A549 (cell line): ENCODE measurements at regions not wholly inside any gene's neighbourhood (a gene's known extent, or its start where the extent isn't known, plus 50 kb on each side); places are given as distances from the start of the nearest gene placed in this dataset.

Experiments used
- EHF ChIP-seq: fragments of 250-450 bp; sonication (Bioruptor Pico); IDR thresholded peaks from 2 replicates; pipeline ENCODE4 v1.5.0; 2020; ENCODE audit warnings: mild to moderate bottlenecking
- EHMT2 ChIP-seq: fragments of 200-600 bp; sonication (generic); IDR thresholded peaks from 2 replicates; pipeline ENCODE4 v1.6.1; 2016; ENCODE audit warnings: antibody characterized with exemption, low read depth, mild to moderate bottlenecking, moderate library complexity
- FOSL2 ChIP-seq, 2 experiments: fragments of 450-650 bp in 1 of 2; fragments of >200 bp in 1 of 2; sonication (Bioruptor Twin) in 1 of 2; formaldehyde crosslinking; IDR thresholded peaks; 2 replicates each; pipeline versions ENCODE4 v1.5.0 to v1.6.1; 2016 to 2020; ENCODE audit warnings: mild to moderate bottlenecking in 1 of 2, moderate library complexity in 1 of 2
- POLR2A ChIP-seq: IDR thresholded peaks from 2 replicates; pipeline ENCODE4 v1.6.1; 2012; ENCODE audit warnings: mild to moderate bottlenecking, low read length
- RFX5 ChIP-seq: fragments of 450-650 bp; IDR thresholded peaks from 2 replicates; pipeline ENCODE4 v1.7.1; 2014; ENCODE audit warnings: antibody characterized with exemption, mild to moderate bottlenecking, moderate library complexity
- SREBF2 ChIP-seq: fragments of 450-650 bp; IDR thresholded peaks from 2 replicates; pipeline ENCODE4 v1.6.1; 2014; ENCODE audit warnings: mild to moderate bottlenecking, moderate library complexity
- TF ChIP-seq, protein P1 (sequence below): fragments of 450-650 bp; IDR thresholded peaks from 2 replicates; pipeline ENCODE4 v1.6.1; 2014; ENCODE audit warnings: antibody characterized with exemption
- TF ChIP-seq, protein P2 (sequence below): fragments of >200 bp; sonication (Bioruptor Twin); formaldehyde crosslinking; IDR thresholded peaks from 3 replicates; pipeline ENCODE4 v1.5.1; 2016
- TF ChIP-seq, protein P3 (sequence below): fragments of 200-600 bp; sonication (generic); IDR thresholded peaks from 2 replicates; pipeline ENCODE4 v1.6.1; 2016; ENCODE audit warnings: antibody characterized with exemption, mild to moderate bottlenecking, moderate library complexity

DNA sequence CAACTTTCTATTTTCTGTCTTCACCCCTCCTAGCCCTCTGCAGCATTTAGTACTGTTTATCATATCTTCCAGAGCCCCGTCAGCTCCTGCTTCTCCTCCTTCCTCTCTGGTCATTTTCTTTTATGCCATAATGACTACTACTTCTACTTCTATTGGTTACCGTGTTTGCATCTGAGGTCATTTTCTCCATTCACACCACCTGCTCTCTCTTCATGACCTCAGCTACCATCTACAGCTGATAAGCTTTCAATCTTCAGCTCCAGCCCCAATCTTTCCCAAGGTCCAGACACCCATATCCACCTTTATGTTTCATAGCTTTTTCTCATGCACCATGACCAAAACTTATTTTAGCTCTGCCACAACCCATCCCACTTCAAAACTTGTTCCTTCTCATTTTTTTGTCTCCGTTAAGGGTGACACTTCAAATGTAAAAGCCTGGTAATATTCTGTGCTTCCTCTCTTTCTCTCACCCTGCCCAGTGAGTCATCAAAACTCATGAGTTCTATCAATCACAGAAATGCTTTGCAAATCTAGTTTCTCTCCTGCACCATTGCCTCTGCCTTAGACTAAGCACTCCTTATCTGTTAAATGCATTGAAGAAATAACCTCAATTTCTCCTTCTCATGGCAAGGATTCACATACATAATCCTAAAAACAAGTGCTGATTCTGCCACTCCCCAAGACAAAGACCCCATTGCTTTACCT lies 71.3 kb upstream of the IQCM start:
- TF ChIP-seq RFX5, result no peak
- TF ChIP-seq, protein P1, sequence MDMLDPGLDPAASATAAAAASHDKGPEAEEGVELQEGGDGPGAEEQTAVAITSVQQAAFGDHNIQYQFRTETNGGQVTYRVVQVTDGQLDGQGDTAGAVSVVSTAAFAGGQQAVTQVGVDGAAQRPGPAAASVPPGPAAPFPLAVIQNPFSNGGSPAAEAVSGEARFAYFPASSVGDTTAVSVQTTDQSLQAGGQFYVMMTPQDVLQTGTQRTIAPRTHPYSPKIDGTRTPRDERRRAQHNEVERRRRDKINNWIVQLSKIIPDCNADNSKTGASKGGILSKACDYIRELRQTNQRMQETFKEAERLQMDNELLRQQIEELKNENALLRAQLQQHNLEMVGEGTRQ, result no peak
- no peak for TF ChIP-seq SREBF2
- no peak for TF ChIP-seq POLR2A
- no peak for TF ChIP-seq FOSL2 (IDR thresholded peaks at IDR 0.05)
- TF ChIP-seq FOSL2 (CRISPR knock-in tag; IDR thresholded peaks at IDR 0.05), result no peak
- TF ChIP-seq, protein P2, sequence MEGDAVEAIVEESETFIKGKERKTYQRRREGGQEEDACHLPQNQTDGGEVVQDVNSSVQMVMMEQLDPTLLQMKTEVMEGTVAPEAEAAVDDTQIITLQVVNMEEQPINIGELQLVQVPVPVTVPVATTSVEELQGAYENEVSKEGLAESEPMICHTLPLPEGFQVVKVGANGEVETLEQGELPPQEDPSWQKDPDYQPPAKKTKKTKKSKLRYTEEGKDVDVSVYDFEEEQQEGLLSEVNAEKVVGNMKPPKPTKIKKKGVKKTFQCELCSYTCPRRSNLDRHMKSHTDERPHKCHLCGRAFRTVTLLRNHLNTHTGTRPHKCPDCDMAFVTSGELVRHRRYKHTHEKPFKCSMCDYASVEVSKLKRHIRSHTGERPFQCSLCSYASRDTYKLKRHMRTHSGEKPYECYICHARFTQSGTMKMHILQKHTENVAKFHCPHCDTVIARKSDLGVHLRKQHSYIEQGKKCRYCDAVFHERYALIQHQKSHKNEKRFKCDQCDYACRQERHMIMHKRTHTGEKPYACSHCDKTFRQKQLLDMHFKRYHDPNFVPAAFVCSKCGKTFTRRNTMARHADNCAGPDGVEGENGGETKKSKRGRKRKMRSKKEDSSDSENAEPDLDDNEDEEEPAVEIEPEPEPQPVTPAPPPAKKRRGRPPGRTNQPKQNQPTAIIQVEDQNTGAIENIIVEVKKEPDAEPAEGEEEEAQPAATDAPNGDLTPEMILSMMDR, result no peak
- no peak for TF ChIP-seq EHMT2
- TF ChIP-seq EHF (CRISPR knock-in tag), result no peak
- TF ChIP-seq, protein P3, sequence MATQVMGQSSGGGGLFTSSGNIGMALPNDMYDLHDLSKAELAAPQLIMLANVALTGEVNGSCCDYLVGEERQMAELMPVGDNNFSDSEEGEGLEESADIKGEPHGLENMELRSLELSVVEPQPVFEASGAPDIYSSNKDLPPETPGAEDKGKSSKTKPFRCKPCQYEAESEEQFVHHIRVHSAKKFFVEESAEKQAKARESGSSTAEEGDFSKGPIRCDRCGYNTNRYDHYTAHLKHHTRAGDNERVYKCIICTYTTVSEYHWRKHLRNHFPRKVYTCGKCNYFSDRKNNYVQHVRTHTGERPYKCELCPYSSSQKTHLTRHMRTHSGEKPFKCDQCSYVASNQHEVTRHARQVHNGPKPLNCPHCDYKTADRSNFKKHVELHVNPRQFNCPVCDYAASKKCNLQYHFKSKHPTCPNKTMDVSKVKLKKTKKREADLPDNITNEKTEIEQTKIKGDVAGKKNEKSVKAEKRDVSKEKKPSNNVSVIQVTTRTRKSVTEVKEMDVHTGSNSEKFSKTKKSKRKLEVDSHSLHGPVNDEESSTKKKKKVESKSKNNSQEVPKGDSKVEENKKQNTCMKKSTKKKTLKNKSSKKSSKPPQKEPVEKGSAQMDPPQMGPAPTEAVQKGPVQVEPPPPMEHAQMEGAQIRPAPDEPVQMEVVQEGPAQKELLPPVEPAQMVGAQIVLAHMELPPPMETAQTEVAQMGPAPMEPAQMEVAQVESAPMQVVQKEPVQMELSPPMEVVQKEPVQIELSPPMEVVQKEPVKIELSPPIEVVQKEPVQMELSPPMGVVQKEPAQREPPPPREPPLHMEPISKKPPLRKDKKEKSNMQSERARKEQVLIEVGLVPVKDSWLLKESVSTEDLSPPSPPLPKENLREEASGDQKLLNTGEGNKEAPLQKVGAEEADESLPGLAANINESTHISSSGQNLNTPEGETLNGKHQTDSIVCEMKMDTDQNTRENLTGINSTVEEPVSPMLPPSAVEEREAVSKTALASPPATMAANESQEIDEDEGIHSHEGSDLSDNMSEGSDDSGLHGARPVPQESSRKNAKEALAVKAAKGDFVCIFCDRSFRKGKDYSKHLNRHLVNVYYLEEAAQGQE, result no peak
